ENCODE measurements at regions not wholly inside any gene's neighbourhood (a gene's known extent, or its start where the extent isn't known, plus 50 kb on each side); places are given as distances from the start of the nearest gene placed in this dataset.

- Histone ChIP-seq H3K9ac (ENCODE audit: low read depth in 1 of 2, low read length in 2 of 2) (no peak overlapping the region), H3K4me3 (ENCODE audit: low read depth in 1 of 3, low read length in 3 of 3) (no peak overlapping the region), H3K27ac (ENCODE audit: low read depth in 1 of 2, low read length in 2 of 2) (no peak overlapping the region), H3K4me1 (ENCODE audit: control insufficient read depth in 4 of 4, insufficient read depth in 4 of 4, low read length in 3 of 4) (no peaks in the 10 kb centered on the region), H3K9me3 (ENCODE audit: control insufficient read depth in 4 of 4, low read length in 3 of 4) (peaks cover 0 to 3% (median under 1%) of the 10 kb centered on the region in 4 donors), H3K27me3 (ENCODE audit: control insufficient read depth in 4 of 4, insufficient read depth in 4 of 4, low read length in 3 of 4) (no peaks in the 10 kb centered on the region), H3K36me3 (ENCODE audit: control insufficient read depth in 4 of 4, insufficient read depth in 3 of 4, low read depth in 1 of 4, low read length in 3 of 4) (no peaks in the 10 kb centered on the region)
- 82% methylated on average over 2 of the region's 2 CpGs for WGBS
- TF ChIP-seq HNF4A (conservative IDR thresholded peaks at IDR 0.05) (no peak), NR2F2 (IDR thresholded peaks at IDR 0.05) (no peak), RXRA (IDR thresholded peaks at IDR 0.05) (no peak), EGR1 (IDR thresholded peaks at IDR 0.05; ENCODE audit: low read depth in 2 of 2) (no peak), SP1 (IDR thresholded peaks at IDR 0.05) (no peak), CTCF (IDR thresholded peaks at IDR 0.05; ENCODE audit: low read depth, low read length, missing input control) (no peak), JUND (IDR thresholded peaks at IDR 0.05) (no peak), REST (IDR thresholded peaks at IDR 0.05) (no peak), TAF1 (conservative IDR thresholded peaks at IDR 0.05) (no peak), ZBTB33 (IDR thresholded peaks at IDR 0.05) (no peak)
- no peak for DNase-seq (ENCODE audit: low spot score)
These were observed 1057.1 kb downstream of the CDH8 start for GRCh38 chr16:60979119-60979518.

GRCh38 chr16:60949800-60950199 is 1086.4 kb downstream of the CDH8 start:
- Histone ChIP-seq H3K9ac (ENCODE audit: low read depth in 1 of 2, low read length in 2 of 2) (no peak overlapping the region), H3K4me3 (ENCODE audit: low read depth in 1 of 3, low read length in 3 of 3) (no peak overlapping the region), H3K27me3 (ENCODE audit: control insufficient read depth in 4 of 4, insufficient read depth in 4 of 4, low read length in 3 of 4) (no peaks in the 10 kb centered on the region), H3K27ac (ENCODE audit: low read depth in 1 of 2, low read length in 2 of 2) (no peak overlapping the region), H3K4me1 (ENCODE audit: control insufficient read depth in 4 of 4, insufficient read depth in 4 of 4, low read length in 3 of 4) (no peaks in the 10 kb centered on the region), H3K9me3 (ENCODE audit: control insufficient read depth in 4 of 4, low read length in 3 of 4) (no peaks in the 10 kb centered on the region), H3K36me3 (ENCODE audit: control insufficient read depth in 4 of 4, insufficient read depth in 3 of 4, low read depth in 1 of 4, low read length in 3 of 4) (no peaks in the 10 kb centered on the region)
- 53% methylated on average over 5 of the region's 5 CpGs for WGBS
- DNase-seq (ENCODE audit: low spot score), result no peak
- TF ChIP-seq HNF4A (conservative IDR thresholded peaks at IDR 0.05), result no peak
- no peak for TF ChIP-seq CTCF (IDR thresholded peaks at IDR 0.05; ENCODE audit: low read depth, low read length, missing input control)
- no peak for TF ChIP-seq SP1 (IDR thresholded peaks at IDR 0.05)
- no peak for TF ChIP-seq ZBTB33 (IDR thresholded peaks at IDR 0.05)
- no peak for TF ChIP-seq RXRA (IDR thresholded peaks at IDR 0.05)
- no peak for TF ChIP-seq EGR1 (IDR thresholded peaks at IDR 0.05; ENCODE audit: low read depth in 2 of 2)

Data from liver (tissue), 8 donors.